ENCODE measurements at regions not wholly inside any gene's neighbourhood (a gene's known extent, or its start where the extent isn't known, plus 50 kb on each side); places are given as distances from the start of the nearest gene placed in this dataset.

DNA sequence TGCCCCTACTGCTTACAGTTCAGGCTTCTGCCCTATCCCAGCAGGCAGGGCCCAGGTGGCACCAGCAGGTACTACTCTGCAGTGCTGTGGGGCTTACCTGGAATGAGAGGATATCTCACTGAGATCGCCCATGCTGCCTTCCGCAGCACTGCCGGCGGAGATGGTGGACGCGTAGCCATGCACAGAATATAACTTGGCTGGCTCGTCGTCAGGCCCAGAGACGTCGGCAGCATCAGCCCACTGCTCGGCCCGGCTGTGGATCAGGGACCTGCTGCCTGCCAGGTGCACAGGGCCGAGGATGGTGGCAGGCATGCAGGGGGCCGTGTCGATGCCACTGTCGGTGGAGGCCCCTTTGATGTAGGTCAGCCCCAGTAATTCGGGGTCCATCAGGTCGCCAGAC lies 190.9 kb downstream of the SIPA1L2 start:
- intact Hi-C loops (cut with DNase I): no loop called here
- Histone ChIP-seq H3K27me3 (no peaks in the 10 kb centered on the region), H3K27ac (no peak overlapping the region), H3K9me3 (no peaks in the 10 kb centered on the region), H3K36me3 (peaks cover 0 to 42% of the 10 kb centered on the region in 2 donors), H3K4me3 (no peak overlapping the region), H3K4me1 (peaks cover 4% of the 10 kb centered on the region)
- no peak for DNase-seq (ENCODE audit: extremely low spot score in 2 of 2)
- TF ChIP-seq, protein P1, sequence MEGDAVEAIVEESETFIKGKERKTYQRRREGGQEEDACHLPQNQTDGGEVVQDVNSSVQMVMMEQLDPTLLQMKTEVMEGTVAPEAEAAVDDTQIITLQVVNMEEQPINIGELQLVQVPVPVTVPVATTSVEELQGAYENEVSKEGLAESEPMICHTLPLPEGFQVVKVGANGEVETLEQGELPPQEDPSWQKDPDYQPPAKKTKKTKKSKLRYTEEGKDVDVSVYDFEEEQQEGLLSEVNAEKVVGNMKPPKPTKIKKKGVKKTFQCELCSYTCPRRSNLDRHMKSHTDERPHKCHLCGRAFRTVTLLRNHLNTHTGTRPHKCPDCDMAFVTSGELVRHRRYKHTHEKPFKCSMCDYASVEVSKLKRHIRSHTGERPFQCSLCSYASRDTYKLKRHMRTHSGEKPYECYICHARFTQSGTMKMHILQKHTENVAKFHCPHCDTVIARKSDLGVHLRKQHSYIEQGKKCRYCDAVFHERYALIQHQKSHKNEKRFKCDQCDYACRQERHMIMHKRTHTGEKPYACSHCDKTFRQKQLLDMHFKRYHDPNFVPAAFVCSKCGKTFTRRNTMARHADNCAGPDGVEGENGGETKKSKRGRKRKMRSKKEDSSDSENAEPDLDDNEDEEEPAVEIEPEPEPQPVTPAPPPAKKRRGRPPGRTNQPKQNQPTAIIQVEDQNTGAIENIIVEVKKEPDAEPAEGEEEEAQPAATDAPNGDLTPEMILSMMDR (IDR thresholded peaks at IDR 0.05): no peak
- TF ChIP-seq POLR2AphosphoS5 (IDR thresholded peaks at IDR 0.05; ENCODE audit: insufficient read depth in 1 of 2, low read depth in 1 of 2) (no peak), POLR2A (IDR thresholded peaks at IDR 0.05) (no peak)

DNA sequence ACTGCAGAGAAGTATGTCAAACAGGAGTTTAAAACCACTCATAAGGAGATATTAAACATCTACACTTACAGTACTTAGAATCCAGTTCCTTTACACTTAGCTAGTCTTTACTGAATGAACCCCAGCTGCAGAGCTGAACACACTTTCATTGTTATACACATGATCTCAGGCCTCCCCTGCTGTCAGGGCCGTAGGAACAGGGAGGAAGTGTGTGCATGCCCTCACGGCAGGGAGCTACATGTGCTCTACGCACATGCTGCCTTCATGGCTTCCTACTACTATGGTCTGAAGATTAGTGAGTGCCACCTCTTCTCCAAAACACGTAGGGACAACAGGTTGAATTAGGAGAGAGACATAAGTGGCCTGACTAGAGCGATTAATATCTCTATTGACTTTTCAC lies 191.5 kb downstream of the SIPA1L2 start:
- peaks cover 0 to 42% of the 10 kb centered on the region in 2 donors for H3K36me3 ChIP-seq
- peaks cover 4% of the 10 kb centered on the region for H3K4me1 ChIP-seq
- intact Hi-C loops (cut with DNase I): no loop called here
- H3K4me3 ChIP-seq: no peak overlapping the region
- H3K9me3 ChIP-seq: no peaks in the 10 kb centered on the region
- no peak overlapping the region for H3K27ac ChIP-seq
- TF ChIP-seq POLR2AphosphoS5 (IDR thresholded peaks at IDR 0.05; ENCODE audit: insufficient read depth in 1 of 2, low read depth in 1 of 2) (no peak), POLR2A (IDR thresholded peaks at IDR 0.05) (no peak)
- TF ChIP-seq, protein P1 (IDR thresholded peaks at IDR 0.05): no peak
- DNase-seq (ENCODE audit: extremely low spot score in 2 of 2): no peak
- H3K27me3 ChIP-seq: no peaks in the 10 kb centered on the region

- no peak overlapping the region for H3K27ac ChIP-seq
- intact Hi-C loops (cut with DNase I): no loop called here
- peaks cover 0 to 35% of the 10 kb centered on the region in 2 donors for H3K36me3 ChIP-seq
These were observed 192.4 kb downstream of the SIPA1L2 start for GRCh38 chr1:232437510-232437909.

GRCh38 chr1:232435729-232436128 lies 194.2 kb downstream of the SIPA1L2 start:
- Histone ChIP-seq H3K9me3 (no peaks in the 10 kb centered on the region), H3K36me3 (peaks cover 0 to 36% of the 10 kb centered on the region in 2 donors), H3K27ac (no peak overlapping the region), H3K27me3 (no peaks in the 10 kb centered on the region), H3K4me1 (peaks cover 4% of the 10 kb centered on the region), H3K4me3 (no peak overlapping the region)
- TF ChIP-seq, protein P1 (IDR thresholded peaks at IDR 0.05): no peak
- TF ChIP-seq POLR2AphosphoS5 (IDR thresholded peaks at IDR 0.05; ENCODE audit: insufficient read depth in 1 of 2, low read depth in 1 of 2) (no peak), POLR2A (IDR thresholded peaks at IDR 0.05) (no peak)
- no peak for DNase-seq (ENCODE audit: extremely low spot score in 2 of 2)
- intact Hi-C loops (cut with DNase I): no loop called here

More at GRCh38 chr1:232437510-232437909, 192.4 kb downstream of the SIPA1L2 start:
- H3K4me3 ChIP-seq: no peak overlapping the region
- no peaks in the 10 kb centered on the region for H3K27me3 ChIP-seq
- TF ChIP-seq, protein P1 (IDR thresholded peaks at IDR 0.05): no peak
- TF ChIP-seq POLR2AphosphoS5 (IDR thresholded peaks at IDR 0.05; ENCODE audit: insufficient read depth in 1 of 2, low read depth in 1 of 2): no peak
- no peak for DNase-seq (ENCODE audit: extremely low spot score in 2 of 2)
- H3K4me1 ChIP-seq: peaks cover 4% of the 10 kb centered on the region
- no peaks in the 10 kb centered on the region for H3K9me3 ChIP-seq

GRCh38 chr1:232432313-232432712 lies 197.6 kb downstream of the SIPA1L2 start:
- Histone ChIP-seq H3K9me3 (no peaks in the 10 kb centered on the region), H3K27me3 (no peaks in the 10 kb centered on the region), H3K36me3 (peaks cover 0 to 16% of the 10 kb centered on the region in 2 donors), H3K27ac (no peak overlapping the region), H3K4me3 (no peak overlapping the region), H3K4me1 (peaks cover 4% of the 10 kb centered on the region)
- TF ChIP-seq POLR2AphosphoS5 (IDR thresholded peaks at IDR 0.05; ENCODE audit: insufficient read depth in 1 of 2, low read depth in 1 of 2) (no peak), POLR2A (IDR thresholded peaks at IDR 0.05) (no peak)
- TF ChIP-seq, protein P1 (IDR thresholded peaks at IDR 0.05): no peak
- intact Hi-C loops (cut with DNase I): no loop called here
- DNase-seq (ENCODE audit: extremely low spot score in 2 of 2): no peak

All from vagina (tissue), 2 donors.